ENCODE measurements at regions not wholly inside any gene's neighbourhood (a gene's known extent, or its start where the extent isn't known, plus 50 kb on each side); places are given as distances from the start of the nearest gene placed in this dataset.

DNA sequence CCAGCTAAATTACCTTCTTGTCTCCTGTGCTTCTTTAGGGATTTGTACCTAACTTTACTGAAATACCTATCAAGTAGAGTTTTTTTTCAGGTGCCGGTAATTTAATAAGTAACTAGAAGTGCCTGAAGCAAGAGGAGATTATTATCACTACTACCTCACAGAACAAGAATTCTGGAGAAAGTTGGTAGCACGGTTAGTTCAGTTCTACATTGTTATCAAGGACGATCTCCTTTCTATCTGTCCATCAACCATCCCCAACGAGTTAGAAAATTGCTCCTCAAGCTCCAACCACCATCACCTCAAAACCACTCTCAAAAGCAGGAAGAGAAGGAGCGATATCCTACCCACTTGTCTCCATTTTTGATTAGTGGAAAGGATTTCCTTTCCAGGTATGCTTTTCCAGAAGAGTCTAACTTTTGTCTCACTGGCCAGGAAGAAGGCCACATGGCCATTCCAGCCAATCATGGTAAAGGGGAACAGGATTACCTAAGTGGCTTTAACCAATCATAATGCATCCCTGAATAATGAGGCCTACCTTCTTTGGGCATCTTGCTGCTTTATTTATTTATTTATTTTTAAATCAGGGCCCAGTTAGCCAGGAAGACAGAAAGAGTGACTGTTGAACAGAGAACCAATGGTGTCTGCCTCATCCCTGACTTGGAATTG lies 265.2 kb downstream of the SNX13 start:
- TF ChIP-seq, protein P1, sequence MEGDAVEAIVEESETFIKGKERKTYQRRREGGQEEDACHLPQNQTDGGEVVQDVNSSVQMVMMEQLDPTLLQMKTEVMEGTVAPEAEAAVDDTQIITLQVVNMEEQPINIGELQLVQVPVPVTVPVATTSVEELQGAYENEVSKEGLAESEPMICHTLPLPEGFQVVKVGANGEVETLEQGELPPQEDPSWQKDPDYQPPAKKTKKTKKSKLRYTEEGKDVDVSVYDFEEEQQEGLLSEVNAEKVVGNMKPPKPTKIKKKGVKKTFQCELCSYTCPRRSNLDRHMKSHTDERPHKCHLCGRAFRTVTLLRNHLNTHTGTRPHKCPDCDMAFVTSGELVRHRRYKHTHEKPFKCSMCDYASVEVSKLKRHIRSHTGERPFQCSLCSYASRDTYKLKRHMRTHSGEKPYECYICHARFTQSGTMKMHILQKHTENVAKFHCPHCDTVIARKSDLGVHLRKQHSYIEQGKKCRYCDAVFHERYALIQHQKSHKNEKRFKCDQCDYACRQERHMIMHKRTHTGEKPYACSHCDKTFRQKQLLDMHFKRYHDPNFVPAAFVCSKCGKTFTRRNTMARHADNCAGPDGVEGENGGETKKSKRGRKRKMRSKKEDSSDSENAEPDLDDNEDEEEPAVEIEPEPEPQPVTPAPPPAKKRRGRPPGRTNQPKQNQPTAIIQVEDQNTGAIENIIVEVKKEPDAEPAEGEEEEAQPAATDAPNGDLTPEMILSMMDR (IDR thresholded peaks at IDR 0.05), result no peak
- TF ChIP-seq POLR2A (IDR thresholded peaks at IDR 0.05; ENCODE audit: low read length) (no peak), CBX2 (IDR thresholded peaks at IDR 0.05; ENCODE audit: borderline replicate concordance, low read depth) (no peak), TP53 (CRISPR knock-in tag; IDR thresholded peaks at IDR 0.05) (no peak), JUN (IDR thresholded peaks at IDR 0.05) (no peak)
